Superior temporal gyrus (tissue), 1 donor: ENCODE measurements at regions not wholly inside any gene's neighbourhood (a gene's known extent, or its start where the extent isn't known, plus 50 kb on each side); places are given as distances from the start of the nearest gene placed in this dataset.

Experiments used
- DNase-seq: peaks from one replicate; pipeline ENCODE4 v3.0.0-alpha.2; 2016; ENCODE audit errors: extremely low spot score

- DNase-seq, result no peak
Observed at GRCh38 chr14:98743536-98743935, 528.5 kb downstream of the BCL11B start.

DNA sequence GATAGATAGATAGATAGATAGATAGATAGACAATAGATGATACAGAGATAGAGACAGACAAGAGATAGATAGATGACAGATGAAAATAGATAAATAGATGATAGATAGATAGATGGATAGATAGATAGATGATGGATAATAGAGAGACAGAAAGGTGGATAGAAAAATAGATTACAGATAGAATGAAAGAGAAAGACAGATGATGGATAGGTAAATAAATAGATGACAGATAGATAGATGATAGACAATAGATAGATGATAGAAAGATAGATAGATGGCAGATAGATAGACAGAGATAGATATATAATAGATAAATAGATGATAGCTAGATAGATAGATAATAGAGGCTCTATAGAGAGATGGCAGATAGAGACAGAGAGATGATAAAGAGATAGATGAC, 523.0 kb downstream of the BCL11B start:
- DNase-seq, result no peak

DNA sequence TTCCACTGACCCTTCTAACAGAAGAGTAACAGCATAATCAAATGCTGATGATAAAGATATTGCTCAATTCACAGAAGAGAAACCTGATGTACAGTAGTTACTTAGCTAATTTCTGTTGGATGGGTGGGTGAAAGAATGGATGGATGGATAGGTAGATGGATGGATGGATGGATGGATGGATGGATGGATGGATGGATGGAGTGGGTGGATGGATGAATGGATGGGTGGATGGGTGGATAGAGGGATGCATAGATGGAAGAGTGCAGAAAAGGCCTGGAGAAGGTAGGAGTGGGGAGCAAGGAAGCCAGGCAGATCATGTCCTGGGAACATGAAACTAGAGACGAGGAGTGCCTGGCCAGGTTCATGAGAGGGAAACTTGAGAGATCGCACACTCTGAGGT, 520.9 kb downstream of the BCL11B start:
- no peak for DNase-seq

- no peak for DNase-seq
Observed at GRCh38 chr14:98752660-98753059, 519.3 kb downstream of the BCL11B start.

DNA sequence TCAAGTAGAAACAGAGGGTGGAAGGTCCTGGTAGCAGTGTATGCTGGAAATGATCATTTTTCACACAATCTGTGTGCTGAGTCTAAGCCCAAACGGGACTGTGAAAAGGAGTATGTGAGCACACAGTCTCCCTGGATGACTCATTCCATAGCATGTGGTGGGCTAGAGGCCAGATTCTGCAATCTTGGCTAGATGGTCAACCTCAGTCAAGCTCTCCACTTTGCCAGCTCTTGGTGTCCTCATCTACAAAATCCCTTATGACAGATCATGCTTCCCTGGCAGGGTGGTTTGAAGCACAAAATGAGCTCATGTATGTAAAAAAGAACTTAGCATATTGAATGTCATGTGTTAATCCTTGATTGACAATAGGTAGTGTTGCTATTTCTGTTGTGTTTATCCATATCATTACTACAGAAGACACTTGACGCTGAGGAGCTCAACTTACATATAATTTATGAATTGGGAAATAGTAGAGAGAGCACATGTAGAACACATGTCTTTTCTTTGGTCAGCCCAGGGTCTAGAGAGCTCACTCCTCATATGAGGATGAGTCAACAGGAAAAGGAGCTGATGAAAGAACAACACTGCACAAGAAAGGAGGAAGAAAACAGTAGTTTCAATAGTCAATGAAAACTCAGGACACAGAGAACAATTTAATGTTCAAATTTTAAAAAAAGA, 517.5 kb downstream of the BCL11B start:
- no peak for DNase-seq

- DNase-seq, result no peak
Observed at GRCh38 chr14:98756749-98757148, 515.2 kb downstream of the BCL11B start.

GRCh38 chr14:98758440-98758839, 513.6 kb downstream of the BCL11B start:
- no peak for DNase-seq

DNA sequence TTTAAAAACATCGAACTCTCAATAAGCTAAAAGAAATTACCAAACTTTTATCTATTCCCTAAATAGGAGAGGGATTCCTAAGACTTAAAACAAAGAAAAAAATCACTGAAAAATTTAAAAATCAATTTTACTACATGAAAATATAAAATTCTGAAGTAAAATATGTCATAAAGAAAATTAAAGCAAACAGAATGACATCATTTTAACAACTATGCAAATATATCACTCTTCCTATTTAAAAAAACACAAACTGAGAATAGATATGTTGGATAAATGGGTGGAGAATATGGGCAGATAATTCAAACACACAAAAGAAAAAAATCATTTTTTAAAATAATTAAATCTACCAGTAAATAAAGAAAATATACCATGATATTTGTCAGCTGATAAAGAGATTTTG, 510.0 kb downstream of the BCL11B start:
- DNase-seq, result no peak

DNA sequence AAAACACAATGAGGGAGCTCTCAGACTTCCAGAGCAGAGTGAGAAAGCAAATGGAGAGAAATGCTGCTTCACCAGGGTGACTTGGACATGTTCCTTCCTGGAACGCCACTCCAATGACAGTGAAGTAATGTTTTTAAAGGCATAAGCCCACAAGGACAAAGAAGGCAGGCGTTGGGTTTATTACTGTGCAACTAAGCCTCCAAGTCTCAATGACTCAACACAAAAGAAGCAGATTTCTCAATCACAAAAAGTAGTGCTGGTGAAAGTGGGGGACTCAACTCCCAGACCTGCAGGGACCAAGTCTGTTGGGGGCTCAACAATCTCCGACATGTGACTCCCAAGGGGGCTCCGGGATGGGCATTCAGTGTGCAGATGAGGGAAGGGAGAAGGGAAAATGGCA, 505.2 kb downstream of the BCL11B start:
- DNase-seq, result no peak

- no peak for DNase-seq
Observed at GRCh38 chr14:98769326-98769725, 502.7 kb downstream of the BCL11B start.

- DNase-seq, result no peak
Observed at GRCh38 chr14:98770151-98770550, 501.8 kb downstream of the BCL11B start.

DNA sequence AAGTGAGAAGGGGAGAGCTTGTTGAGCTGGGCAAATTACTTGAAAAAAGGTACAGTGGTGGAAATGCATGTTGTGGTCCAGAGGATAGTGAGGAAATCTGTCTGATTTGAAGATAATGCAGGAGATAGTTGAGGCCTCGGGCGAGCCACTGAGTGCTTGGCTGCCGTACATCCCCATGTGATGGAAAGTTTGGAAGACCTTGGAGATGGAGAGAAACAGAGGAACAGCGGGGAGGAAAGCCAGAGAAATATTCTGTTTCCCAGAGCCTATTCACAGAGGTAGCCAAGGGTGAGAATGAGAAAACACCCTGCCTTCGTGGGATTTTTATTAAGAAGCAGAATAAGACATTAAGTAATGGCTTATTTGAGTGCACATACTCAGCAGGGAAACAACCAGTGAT, 498.2 kb downstream of the BCL11B start:
- no peak for DNase-seq

GRCh38 chr14:98775892-98776291, 496.1 kb downstream of the BCL11B start:
- DNase-seq, result no peak

DNA sequence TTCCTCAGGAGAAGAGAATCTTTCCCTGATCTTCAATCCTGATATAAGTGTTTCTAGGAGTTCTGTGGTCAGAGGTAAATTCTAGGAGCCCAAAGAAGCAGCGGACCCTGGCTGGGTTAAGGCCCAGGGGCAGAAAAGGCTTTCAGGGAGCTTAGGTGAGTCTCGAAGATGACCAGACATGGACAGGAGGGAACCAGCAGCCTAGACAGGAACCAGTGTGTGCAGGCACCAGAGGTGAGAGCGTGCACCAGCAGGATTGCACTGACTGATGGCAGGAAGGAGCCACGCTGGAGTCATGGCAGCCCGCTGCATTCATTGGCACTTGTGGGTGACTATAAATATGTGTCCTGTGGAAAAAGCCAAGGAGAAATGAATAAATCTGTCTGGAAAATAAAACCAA, 489.9 kb downstream of the BCL11B start:
- no peak for DNase-seq

- no peak for DNase-seq
Observed at GRCh38 chr14:98785578-98785977, 486.4 kb downstream of the BCL11B start.

- no peak for DNase-seq
Observed at GRCh38 chr14:98786456-98786855, 485.5 kb downstream of the BCL11B start.

DNA sequence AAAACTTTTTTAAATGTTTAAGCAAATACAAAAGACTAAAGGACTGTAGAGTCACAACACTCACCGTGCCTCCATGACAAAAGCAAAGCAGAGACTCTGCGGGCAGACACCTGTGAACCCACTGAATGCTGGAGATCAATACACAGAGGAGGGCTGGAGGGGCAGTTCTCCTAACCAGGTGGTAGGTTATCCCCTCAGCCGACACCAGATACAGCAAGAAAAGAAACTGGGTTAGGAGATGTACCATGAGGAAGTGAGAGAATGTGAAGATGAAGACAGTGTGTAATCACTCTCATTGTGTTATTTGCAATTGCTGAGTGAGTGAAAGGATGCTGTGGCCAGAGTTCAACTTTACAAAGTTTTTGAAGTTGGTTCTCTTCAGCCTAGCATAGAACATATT, 480.3 kb downstream of the BCL11B start:
- no peak for DNase-seq

GRCh38 chr14:98792171-98792570, 479.8 kb downstream of the BCL11B start:
- DNase-seq, result no peak

GRCh38 chr14:98798099-98798498, 473.9 kb downstream of the BCL11B start:
- DNase-seq, result no peak

GRCh38 chr14:98799891-98800290, 472.1 kb downstream of the BCL11B start:
- no peak for DNase-seq

- DNase-seq, result no peak
Observed at GRCh38 chr14:98802044-98802443, 470.0 kb downstream of the BCL11B start.

DNA sequence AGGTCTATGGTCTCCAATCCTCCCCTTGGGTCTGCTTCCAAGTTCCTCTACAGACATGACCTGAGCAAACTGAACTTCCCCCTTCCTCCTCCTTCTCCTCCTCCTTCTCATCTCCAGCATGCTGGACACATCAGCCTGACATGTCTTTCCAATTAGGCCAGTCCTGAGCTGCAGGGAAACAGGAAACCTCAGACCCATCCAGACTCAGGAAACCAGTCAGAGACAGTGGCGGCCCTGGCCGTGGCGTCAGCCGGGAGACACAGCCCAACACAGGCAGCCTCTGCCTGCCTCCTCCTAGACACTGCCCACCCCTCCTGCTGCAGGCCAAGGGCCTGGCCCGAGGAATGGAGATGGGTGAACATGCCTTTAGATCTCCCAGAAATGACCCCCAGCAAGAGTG, 468.8 kb downstream of the BCL11B start:
- DNase-seq, result no peak

DNA sequence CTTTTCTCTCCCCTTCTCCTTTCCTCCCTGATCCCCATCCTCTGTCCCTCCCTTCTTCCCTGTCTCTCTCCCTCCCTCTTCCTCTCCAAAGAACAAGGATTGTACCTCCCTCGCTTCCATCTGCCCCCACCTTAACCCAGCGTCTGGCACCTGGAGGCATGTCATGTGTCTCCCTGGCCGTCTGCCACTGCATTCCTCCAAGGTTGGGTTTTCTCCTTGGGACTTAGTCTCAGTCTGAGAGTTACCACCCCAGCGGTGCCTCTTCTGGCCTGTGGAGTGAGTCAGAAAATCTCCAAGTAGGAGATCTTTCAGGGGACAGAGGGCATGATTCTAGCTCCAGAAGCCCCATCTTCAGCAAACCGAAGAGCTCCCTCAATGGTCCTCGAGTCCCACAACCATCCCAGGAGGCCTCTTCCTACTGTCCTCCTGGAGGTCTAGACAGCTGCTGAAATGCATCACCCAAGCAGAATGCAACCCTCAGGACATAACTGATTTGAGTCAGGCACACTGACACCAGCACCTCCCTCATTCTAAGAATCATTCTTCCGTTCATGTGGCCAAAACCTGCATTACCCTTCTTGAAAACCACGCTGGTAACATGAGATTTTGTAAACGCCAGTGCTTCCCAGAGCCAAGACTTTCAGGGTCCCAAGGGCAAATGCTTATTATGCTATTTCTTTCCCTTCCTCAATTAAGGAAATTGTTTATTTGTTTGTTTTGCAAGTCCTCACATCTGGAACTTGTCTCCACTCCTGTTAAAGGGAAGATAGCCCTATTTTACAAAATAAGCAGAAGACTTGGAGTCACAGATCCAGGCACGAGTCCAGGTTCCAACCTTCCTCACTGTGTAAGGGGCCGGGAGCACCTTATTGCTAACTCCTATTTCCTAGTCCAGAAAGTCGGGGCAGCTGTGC, 463.2 kb downstream of the BCL11B start:
- no peak for DNase-seq
